Ectodermal cell (in vitro differentiated cells): ENCODE measurements at regions not wholly inside any gene's neighbourhood (a gene's known extent, or its start where the extent isn't known, plus 50 kb on each side); places are given as distances from the start of the nearest gene placed in this dataset.

ENCODE experiments used
- H3K27ac ChIP-seq: 2 replicates; pipeline ENCODE4 v1.7.0; 2013; ENCODE audit warnings: mild to moderate bottlenecking, low read depth, low read length; ENCODE audit not compliant: insufficient read depth, poor library complexity, severe bottlenecking
- H3K27me3 ChIP-seq: 2 replicates; pipeline ENCODE4 v1.7.0; 2013; ENCODE audit warnings: mild to moderate bottlenecking, low read length; ENCODE audit not compliant: insufficient read depth, control insufficient read depth, poor library complexity, severe bottlenecking
- H3K36me3 ChIP-seq: one replicate; pipeline ENCODE4 v1.7.0; 2013; ENCODE audit warnings: low read length; ENCODE audit not compliant: control insufficient read depth, insufficient read depth
- H3K4me1 ChIP-seq: one replicate; pipeline ENCODE4 v1.7.0; 2013; ENCODE audit warnings: low read length; ENCODE audit not compliant: control insufficient read depth, insufficient read depth
- H3K4me3 ChIP-seq: 2 replicates; pipeline ENCODE4 v1.7.0; 2013; ENCODE audit warnings: low read depth, low read length, control low read depth; ENCODE audit not compliant: insufficient read depth
- H3K9me3 ChIP-seq: 2 replicates; pipeline ENCODE4 v1.7.0; 2013; ENCODE audit warnings: mild to moderate bottlenecking, low read length, moderate library complexity; ENCODE audit not compliant: control insufficient read depth
- WGBS, 2 experiments: methylation state at CpG; one replicate each; pipeline ENCODE4 v1.1.7; 2013; ENCODE audit warnings: missing lambda C conversion rate in 2 of 2; 5-methylcytosine and 5-hydroxymethylcytosine counted together

- no peak overlapping the region for H3K4me3 ChIP-seq
- no peak overlapping the region for H3K27ac ChIP-seq
- WGBS, 2 experiments, result 88 to 90% methylated on average over 3 of the region's 3 CpGs
- H3K36me3 ChIP-seq, result no peaks in the 10 kb centered on the region
- peaks cover 28% of the 10 kb centered on the region for H3K27me3 ChIP-seq
- H3K9me3 ChIP-seq, result no peaks in the 10 kb centered on the region
- no peaks in the 10 kb centered on the region for H3K4me1 ChIP-seq
Observed at GRCh38 chr6:125354649-125355048, 52.9 kb upstream of the HDDC2 start.

GRCh38 chr6:125356884-125357283 lies 55.1 kb upstream of the HDDC2 start:
- H3K4me3 ChIP-seq, result no peak overlapping the region
- H3K9me3 ChIP-seq, result no peaks in the 10 kb centered on the region
- 31 to 32% methylated on average over 4 to 5 of the region's 5 CpGs for WGBS, 2 experiments
- H3K4me1 ChIP-seq, result no peaks in the 10 kb centered on the region
- peaks cover 51% of the 10 kb centered on the region for H3K27me3 ChIP-seq
- H3K27ac ChIP-seq, result no peak overlapping the region
- H3K36me3 ChIP-seq, result no peaks in the 10 kb centered on the region

- Histone ChIP-seq H3K36me3 (no peaks in the 10 kb centered on the region), H3K4me1 (no peaks in the 10 kb centered on the region), H3K4me3 (no peak overlapping the region), H3K9me3 (no peaks in the 10 kb centered on the region), H3K27me3 (peaks cover 59% of the 10 kb centered on the region), H3K27ac (no peak overlapping the region)
- 85 to 91% methylated on average over 8 of the region's 8 CpGs for WGBS, 2 experiments
Observed at GRCh38 chr6:125357515-125358256, 55.9 kb upstream of the HDDC2 start.

- Histone ChIP-seq H3K27ac (no peak overlapping the region), H3K4me3 (no peak overlapping the region), H3K9me3 (no peaks in the 10 kb centered on the region), H3K36me3 (no peaks in the 10 kb centered on the region), H3K27me3 (peaks cover 66% of the 10 kb centered on the region), H3K4me1 (no peaks in the 10 kb centered on the region)
- WGBS, 2 experiments, result 93 to 95% methylated on average over 1 to 3 of the region's 3 CpGs
Observed at GRCh38 chr6:125358898-125359297, 57.1 kb upstream of the HDDC2 start.

- Histone ChIP-seq H3K4me1 (no peaks in the 10 kb centered on the region), H3K36me3 (no peaks in the 10 kb centered on the region), H3K4me3 (no peak overlapping the region), H3K9me3 (no peaks in the 10 kb centered on the region), H3K27ac (no peak overlapping the region), H3K27me3 (peaks cover 90% of the 10 kb centered on the region)
- WGBS, 2 experiments, result 91 to 100% methylated on average over 2 of the region's 2 CpGs
Observed at GRCh38 chr6:125361868-125362267, 60.1 kb upstream of the HDDC2 start.

GRCh38 chr6:125363039-125363823 lies 61.5 kb upstream of the HDDC2 start:
- H3K36me3 ChIP-seq, result no peaks in the 10 kb centered on the region
- H3K27me3 ChIP-seq, result peaks cover 79% of the 10 kb centered on the region
- 0% methylated on average over 43 to 44 of the region's 44 CpGs for WGBS, 2 experiments

GRCh38 chr6:125363824-125364165 lies 62.0 kb upstream of the HDDC2 start:
- Histone ChIP-seq H3K27me3 (peaks cover 78% of the 10 kb centered on the region), H3K36me3 (no peaks in the 10 kb centered on the region), H3K9me3 (no peaks in the 10 kb centered on the region), H3K27ac (peak overlapping the region; percentile 66), H3K4me3 (peak overlapping the region; percentile 40), H3K4me1 (no peaks in the 10 kb centered on the region)
- WGBS, 2 experiments, result 1% methylated on average over 9 of the region's 9 CpGs

More at GRCh38 chr6:125363039-125363823, 61.5 kb upstream of the HDDC2 start:
- peak overlapping the region; percentile 66 for H3K27ac ChIP-seq
- H3K4me3 ChIP-seq, result peak overlapping the region; percentile 40
- H3K4me1 ChIP-seq, result no peaks in the 10 kb centered on the region
- no peaks in the 10 kb centered on the region for H3K9me3 ChIP-seq

GRCh38 chr6:125365230-125365629 lies 63.5 kb upstream of the HDDC2 start:
- Histone ChIP-seq H3K27ac (no peak overlapping the region), H3K36me3 (no peaks in the 10 kb centered on the region), H3K27me3 (peaks cover 68% of the 10 kb centered on the region), H3K4me3 (no peak overlapping the region), H3K4me1 (no peaks in the 10 kb centered on the region), H3K9me3 (no peaks in the 10 kb centered on the region)
- WGBS, 2 experiments, result 94 to 98% methylated on average over 5 of the region's 5 CpGs

- peaks cover 51% of the 10 kb centered on the region for H3K27me3 ChIP-seq
- no peaks in the 10 kb centered on the region for H3K4me1 ChIP-seq
- no peaks in the 10 kb centered on the region for H3K36me3 ChIP-seq
- no peak overlapping the region for H3K27ac ChIP-seq
- no peaks in the 10 kb centered on the region for H3K9me3 ChIP-seq
- no peak overlapping the region for H3K4me3 ChIP-seq
- 91 to 97% methylated on average over 3 of the region's 3 CpGs for WGBS, 2 experiments
Observed at GRCh38 chr6:125367036-125367782, 65.4 kb upstream of the HDDC2 start.

- Histone ChIP-seq H3K9me3 (no peaks in the 10 kb centered on the region), H3K36me3 (no peaks in the 10 kb centered on the region), H3K4me1 (no peaks in the 10 kb centered on the region), H3K4me3 (no peak overlapping the region), H3K27ac (no peak overlapping the region), H3K27me3 (peaks cover 21% of the 10 kb centered on the region)
- 89 to 92% methylated on average over 8 of the region's 8 CpGs for WGBS, 2 experiments
Observed at GRCh38 chr6:125370343-125370742, 68.6 kb upstream of the HDDC2 start.
